ENCODE measurements at regions not wholly inside any gene's neighbourhood (a gene's known extent, or its start where the extent isn't known, plus 50 kb on each side); places are given as distances from the start of the nearest gene placed in this dataset.
"Not testable (repeated sequence)": the region's sequence is repeated elsewhere in the genome, so short reads cannot be mapped to it uniquely, and the experiment has no call there.

DNA sequence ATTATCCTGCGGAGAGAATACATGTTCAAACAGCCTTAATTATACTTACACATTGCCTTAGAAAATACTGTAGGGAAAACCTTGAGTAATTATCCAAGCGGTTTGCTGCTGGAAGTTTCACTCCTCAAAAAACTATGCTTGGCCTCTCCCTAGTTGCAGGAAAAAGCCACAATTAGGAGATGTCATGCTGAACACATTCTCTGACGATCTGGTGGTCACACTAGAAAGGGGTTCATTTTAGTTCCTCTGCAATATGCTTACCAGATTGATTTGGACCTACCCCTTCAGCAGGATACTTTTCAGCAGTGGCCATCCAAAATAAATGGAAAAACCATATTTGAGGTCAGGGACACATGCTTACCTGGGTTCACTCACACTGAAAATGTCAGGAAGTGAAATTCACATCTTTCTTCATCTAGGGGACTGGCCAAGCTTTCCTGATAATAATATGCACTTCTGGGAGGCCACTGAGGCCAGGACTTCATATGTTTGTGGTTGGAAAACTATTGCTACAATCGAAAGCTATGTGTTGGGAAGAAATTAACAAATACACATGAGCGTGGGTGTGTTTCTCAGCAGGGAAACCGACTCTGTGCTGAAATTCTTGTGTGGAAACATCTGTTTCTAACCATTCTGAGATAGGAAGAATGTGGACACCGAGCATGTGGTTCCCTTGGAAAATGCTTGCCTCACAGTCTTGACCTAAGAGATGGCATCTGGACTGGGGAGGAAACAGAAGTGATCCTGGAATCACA lies 68.8 kb downstream of the ATXN3L start:
- H3K27me3 Mint-ChIP-seq = no peaks in the 10 kb centered on the region
- no peaks in the 10 kb centered on the region for H3K9me3 Mint-ChIP-seq
- no peak overlapping the region for H3K4me3 Mint-ChIP-seq
- H3K27ac Mint-ChIP-seq = no peak overlapping the region
- peaks cover 14% of the 10 kb centered on the region for H3K4me1 Mint-ChIP-seq
- H3K36me3 Mint-ChIP-seq = peaks cover 2% of the 10 kb centered on the region

DNA sequence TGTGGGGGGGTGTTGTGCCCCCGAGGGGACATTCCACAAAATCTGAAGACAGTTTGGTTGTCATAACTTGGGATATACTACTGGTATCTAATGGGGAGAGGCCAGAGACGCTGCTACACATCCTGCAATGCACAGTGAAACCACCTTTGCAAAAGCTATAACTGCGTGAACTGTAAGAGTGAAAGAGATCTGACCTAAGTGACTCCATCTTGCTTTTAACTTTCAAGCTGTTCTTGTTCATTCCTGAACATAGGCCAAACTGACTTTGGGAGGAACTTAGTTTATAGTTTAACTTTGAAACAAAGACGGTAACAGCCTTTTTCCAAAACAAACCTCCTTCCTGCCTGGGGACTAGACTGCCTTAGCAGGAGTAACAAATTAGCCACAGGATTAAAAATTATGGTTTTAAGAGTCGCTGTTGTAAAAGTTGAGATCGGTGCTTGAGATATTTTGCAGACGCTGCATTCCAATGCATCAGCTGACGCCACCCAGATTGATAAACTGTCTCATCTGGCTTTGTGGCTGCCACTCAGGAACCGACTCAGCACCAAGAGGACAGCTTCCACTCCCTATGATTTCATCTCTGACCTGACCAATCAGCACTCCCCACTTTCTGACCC lies 70.9 kb downstream of the ATXN3L start:
- Mint-ChIP-seq H3K27ac (no peak overlapping the region), H3K36me3 (no peaks in the 10 kb centered on the region), H3K4me3 (no peak overlapping the region), H3K27me3 (no peaks in the 10 kb centered on the region), H3K9me3 (no peaks in the 10 kb centered on the region), H3K4me1 (peaks cover 2% of the 10 kb centered on the region)

DNA sequence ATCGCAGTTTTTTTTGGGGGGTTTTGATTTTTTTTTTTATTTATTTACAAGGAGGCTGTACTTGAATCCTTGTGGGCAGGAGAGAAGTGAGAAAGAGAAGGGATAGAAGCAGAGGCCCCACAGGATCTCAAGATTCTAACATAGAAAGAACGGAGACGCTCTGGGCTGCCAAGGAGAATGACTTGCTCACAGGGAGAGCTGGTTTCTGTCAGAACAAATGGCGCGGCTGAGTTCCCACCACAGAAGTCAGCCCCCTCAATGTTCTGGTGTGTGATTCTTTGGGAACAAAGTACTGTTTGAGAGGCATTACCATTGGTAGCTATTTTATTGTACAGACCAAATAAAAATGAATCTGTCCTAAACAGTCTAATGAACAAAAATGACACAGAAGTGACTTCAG lies 80.6 kb downstream of the ATXN3L start:
- Mint-ChIP-seq H3K36me3 (no peaks in the 10 kb centered on the region), H3K27ac (no peak overlapping the region)

DNA sequence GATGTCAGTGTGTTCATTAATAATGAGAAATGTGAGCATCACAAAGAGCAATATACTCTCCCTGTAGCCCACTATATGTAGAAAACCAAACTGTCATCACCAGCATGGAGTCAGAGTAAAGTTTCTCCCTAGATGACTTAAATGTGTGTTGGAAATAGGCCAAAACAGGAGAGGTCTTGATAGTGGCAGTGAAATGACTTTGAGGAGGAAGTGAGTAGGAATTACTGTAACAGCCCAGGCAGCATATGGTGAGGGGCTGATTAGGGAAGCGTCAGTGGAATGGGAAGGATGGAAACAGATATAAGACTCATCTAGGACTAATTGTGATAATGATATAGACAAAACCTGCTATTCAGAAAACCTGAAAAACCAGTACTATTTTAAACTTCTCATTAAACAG lies 83.9 kb downstream of the ATXN3L start:
- no peak overlapping the region for H3K27ac Mint-ChIP-seq
- H3K4me1 Mint-ChIP-seq = no peaks in the 10 kb centered on the region
- no peaks in the 10 kb centered on the region for H3K27me3 Mint-ChIP-seq
- no peaks in the 10 kb centered on the region for H3K9me3 Mint-ChIP-seq
- H3K4me3 Mint-ChIP-seq = no peak overlapping the region
- no peaks in the 10 kb centered on the region for H3K36me3 Mint-ChIP-seq

More for the DNA sequence above, 80.6 kb downstream of the ATXN3L start:
- H3K9me3 Mint-ChIP-seq = no peaks in the 10 kb centered on the region
- H3K4me3 Mint-ChIP-seq = no peak overlapping the region
- no peaks in the 10 kb centered on the region for H3K27me3 Mint-ChIP-seq
- no peaks in the 10 kb centered on the region for H3K4me1 Mint-ChIP-seq

DNA sequence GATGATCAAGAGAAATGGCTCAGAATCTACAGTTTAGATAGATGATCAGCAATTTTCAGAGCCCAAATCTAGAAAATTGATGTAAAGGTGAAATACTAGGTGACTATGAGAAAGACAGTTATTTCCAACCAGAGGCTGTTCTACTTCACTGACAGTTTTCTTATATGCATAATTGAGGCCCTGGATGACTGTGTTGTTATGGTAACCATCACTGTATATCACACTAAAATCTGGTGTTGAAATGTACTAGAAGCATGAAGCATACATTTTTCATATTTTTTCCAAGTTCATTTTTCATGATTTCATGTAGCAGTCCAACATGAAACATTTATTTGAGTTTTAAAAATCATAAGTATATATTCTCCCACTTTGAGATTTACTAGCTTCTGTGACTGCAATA lies 87.4 kb downstream of the ATXN3L start:
- H3K4me3 Mint-ChIP-seq = no peak overlapping the region
- H3K4me1 Mint-ChIP-seq = no peaks in the 10 kb centered on the region
- no peaks in the 10 kb centered on the region for H3K9me3 Mint-ChIP-seq
- H3K27me3 Mint-ChIP-seq = no peaks in the 10 kb centered on the region
- no peaks in the 10 kb centered on the region for H3K36me3 Mint-ChIP-seq
- no peak overlapping the region for H3K27ac Mint-ChIP-seq

DNA sequence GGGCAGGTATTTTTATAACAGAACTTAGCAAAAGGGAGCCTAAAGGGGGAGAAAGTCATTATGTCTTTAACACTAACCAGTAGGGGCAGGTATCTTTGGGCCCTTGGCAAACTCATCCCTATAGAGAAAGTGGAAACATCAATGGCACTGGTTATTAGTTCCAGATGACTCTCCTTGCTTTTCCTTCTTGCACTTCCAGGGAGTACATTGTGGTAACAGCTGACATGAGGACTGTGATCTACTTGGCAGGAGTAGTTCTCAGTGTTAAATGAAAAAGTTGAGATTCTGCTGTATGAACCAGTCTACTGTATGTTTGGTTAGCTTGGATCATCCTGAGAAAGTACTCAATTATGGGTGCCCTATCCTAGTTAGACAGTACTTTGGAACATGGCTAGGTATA lies 93.6 kb downstream of the ATXN3L start:
- Mint-ChIP-seq H3K27me3 (no peaks in the 10 kb centered on the region), H3K4me3 (no peak overlapping the region), H3K36me3 (no peaks in the 10 kb centered on the region), H3K9me3 (no peaks in the 10 kb centered on the region), H3K4me1 (peaks cover 4% of the 10 kb centered on the region), H3K27ac (no peak overlapping the region)

DNA sequence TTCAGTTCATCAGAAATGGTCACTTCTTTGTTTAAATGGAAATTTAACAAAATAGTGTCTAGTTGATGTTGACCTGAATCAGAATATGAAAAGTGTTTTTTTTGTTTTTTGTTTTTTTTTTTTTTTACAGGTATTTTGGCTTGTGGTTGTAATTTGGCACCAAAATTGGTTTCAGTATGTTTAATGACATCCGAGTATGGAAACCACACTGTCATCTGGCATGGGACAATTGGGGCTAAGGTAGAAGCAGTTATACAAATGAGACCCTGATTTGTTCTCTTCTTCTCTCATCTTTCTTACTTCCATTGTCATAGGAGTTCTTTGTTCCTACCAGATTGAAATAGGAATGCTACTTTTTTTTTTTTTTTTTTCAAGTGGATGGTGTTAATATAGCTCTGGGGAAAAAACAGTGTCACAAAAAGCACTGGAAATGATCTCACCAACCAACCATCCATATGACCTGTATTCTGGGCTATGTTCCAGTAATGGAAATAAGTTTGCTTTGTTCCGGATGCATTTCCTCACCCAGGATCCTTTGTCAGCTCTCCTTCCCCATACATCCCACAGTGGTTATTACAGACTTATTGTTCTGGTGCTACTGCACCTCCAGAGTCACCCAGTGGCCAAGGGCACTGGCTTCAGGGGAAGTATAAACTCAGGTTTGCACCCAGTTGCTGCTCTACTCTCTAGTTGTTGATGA lies 95.8 kb downstream of the ATXN3L start:
- Mint-ChIP-seq H3K27me3 (no peaks in the 10 kb centered on the region), H3K4me1 (peaks cover 10% of the 10 kb centered on the region), H3K27ac (no peak overlapping the region), H3K4me3 (no peak overlapping the region), H3K9me3 (no peaks in the 10 kb centered on the region), H3K36me3 (no peaks in the 10 kb centered on the region)

DNA sequence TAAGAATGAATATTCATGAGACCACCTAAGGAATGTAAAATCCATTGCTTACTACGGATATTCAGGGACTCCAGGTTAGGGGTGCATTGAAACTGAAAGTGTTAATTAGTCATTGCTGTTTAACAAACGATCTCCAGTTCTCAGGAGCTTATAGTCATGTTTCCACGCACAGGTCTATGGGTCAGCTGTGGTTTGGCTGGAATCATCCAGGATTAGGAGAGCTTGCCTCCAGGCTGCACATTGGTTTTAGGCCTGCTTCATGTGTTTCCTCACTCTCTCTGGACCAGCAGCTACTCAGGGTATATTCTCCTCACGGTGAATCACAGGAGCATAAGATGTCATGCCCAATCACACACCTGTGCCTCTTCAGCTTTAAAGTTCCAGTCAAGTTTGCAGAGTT lies 98.9 kb downstream of the ATXN3L start:
- Mint-ChIP-seq H3K9me3 (no peaks in the 10 kb centered on the region), H3K27ac (no peak overlapping the region), H3K36me3 (no peaks in the 10 kb centered on the region), H3K4me1 (peaks cover 10% of the 10 kb centered on the region), H3K4me3 (no peak overlapping the region), H3K27me3 (no peaks in the 10 kb centered on the region)

DNA sequence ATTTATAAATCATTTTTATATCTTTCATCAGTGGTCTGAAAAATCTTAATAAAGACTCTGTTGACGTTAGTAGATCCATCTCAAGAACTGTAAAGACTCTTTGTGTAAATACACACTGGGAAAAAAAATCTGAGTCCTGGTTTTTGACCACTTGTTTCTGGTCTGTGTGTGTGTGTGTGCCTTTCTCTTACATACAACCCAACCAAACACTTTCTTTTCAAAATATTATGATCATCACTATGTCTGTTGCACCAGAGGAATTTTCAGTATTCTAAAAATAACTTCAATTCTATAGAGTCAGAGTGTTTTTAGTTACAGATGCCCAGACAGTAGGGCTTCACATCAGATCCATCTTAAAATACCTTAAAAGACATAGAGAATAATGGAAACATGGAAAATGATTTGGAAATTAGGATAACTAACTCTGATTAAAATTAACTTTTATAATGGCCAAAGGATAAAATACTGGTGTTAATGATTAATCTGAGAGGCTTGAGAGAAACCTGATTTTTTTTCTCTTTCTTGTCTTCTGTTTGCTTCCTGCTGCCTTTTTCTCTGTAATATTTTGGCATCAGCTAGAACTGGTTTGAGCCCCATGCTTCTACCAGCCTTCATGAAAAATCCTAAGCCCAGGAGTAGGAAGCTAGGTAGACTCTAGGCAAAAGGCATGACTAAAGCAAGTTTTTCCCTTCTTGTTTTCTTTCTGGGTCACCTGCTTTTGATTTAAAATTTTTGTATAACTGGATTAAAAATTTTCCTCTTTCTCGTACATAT lies 99.7 kb downstream of the ATXN3L start:
- Mint-ChIP-seq H3K4me1 (peaks cover 10% of the 10 kb centered on the region), H3K4me3 (no peak overlapping the region), H3K36me3 (no peaks in the 10 kb centered on the region), H3K9me3 (no peaks in the 10 kb centered on the region), H3K27me3 (no peaks in the 10 kb centered on the region), H3K27ac (no peak overlapping the region)

DNA sequence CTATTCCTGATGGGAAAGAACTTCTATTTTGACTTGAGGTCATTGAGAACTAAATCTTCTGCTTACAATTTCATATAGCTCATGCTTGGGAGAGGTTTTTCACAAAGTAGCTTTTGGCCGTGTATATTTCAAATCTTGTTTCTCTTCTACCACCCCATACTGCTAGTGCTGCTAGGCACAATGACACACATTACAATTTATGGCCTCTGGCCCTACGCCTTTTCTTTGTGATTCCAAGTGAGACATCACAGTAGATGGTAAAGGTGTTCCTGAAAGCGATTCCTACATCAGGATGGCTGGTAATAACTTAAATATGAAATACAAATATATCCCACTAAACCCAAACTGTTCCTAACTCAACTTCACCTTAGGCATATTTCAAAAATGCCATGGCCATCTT lies 101.1 kb downstream of the ATXN3L start:
- Mint-ChIP-seq H3K4me3 (no peak overlapping the region), H3K27me3 (no peaks in the 10 kb centered on the region), H3K4me1 (peaks cover 10% of the 10 kb centered on the region)

DNA sequence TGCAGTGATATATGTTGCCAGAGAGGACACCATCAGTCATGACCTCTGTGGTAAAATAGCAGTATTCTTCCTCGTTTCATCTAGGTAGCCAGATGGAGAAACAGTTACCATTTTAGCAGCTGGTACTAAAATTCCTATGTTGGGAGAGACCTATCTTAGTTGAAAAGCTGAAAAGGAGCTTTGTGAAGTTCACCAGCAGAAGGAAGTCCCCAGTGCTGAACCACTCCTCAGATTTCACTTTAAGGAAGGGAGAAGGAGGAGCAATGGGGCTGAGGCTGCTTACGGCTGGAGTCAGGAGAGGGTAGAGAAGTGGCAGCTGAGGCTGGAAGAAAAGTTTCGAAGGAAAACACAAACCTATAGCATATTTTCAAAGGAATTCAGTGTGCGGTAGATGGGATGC lies 103.7 kb downstream of the ATXN3L start:
- H3K4me1 Mint-ChIP-seq = peaks cover 12% of the 10 kb centered on the region
- no peaks in the 10 kb centered on the region for H3K36me3 Mint-ChIP-seq
- H3K27me3 Mint-ChIP-seq = no peaks in the 10 kb centered on the region
- H3K9me3 Mint-ChIP-seq = no peaks in the 10 kb centered on the region
- no peak overlapping the region for H3K27ac Mint-ChIP-seq
- no peak overlapping the region for H3K4me3 Mint-ChIP-seq

More for the DNA sequence above, 101.1 kb downstream of the ATXN3L start:
- no peak overlapping the region for H3K27ac Mint-ChIP-seq
- H3K9me3 Mint-ChIP-seq = no peaks in the 10 kb centered on the region
- no peaks in the 10 kb centered on the region for H3K36me3 Mint-ChIP-seq

DNA sequence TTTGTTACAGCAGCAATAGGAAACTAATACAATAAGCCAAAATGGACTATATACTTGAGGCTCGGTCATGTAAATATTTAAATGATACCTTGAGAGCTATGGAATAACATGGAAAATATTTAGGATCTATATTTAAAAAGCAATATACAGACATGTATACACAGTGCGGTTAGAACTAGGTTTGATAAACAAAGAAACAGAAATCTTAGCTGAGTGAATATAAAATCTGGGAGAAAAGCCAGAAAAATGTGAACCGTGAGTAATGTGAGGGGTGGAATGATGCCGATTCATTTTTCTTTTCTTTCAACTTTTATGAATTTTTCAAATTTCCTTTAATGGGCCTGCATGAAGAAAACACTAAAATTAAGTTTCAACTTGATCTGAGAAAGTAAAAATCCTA lies 104.1 kb downstream of the ATXN3L start:
- Mint-ChIP-seq H3K4me1 (peaks cover 8% of the 10 kb centered on the region), H3K4me3 (no peak overlapping the region), H3K36me3 (no peaks in the 10 kb centered on the region), H3K27me3 (no peaks in the 10 kb centered on the region), H3K9me3 (no peaks in the 10 kb centered on the region), H3K27ac (no peak overlapping the region)

DNA sequence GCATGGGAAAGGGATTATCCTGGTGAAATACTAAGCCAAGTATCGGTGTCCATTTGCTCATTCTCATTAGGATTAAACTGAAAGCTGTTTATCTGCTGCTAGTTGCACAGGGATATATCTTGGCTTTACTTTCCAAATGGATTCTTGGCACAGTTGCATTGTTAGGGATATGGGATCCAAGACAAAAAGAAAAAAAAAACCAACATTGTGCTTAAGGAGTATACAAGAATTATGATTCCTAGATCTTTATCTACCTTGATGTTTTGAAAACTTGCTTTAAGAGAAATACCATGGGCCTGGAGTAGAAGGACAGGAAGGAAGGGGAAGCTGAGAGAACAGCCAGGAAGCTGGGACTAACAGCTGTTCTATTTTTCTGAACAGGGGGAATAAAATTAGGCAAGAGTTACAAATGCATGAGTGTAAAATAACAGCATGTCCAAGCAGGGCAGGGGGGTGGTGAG lies 107.6 kb downstream of the ATXN3L start:
- no peaks in the 10 kb centered on the region for H3K27me3 Mint-ChIP-seq
- H3K4me3 Mint-ChIP-seq = no peak overlapping the region
- H3K36me3 Mint-ChIP-seq = no peaks in the 10 kb centered on the region
- peaks cover 6% of the 10 kb centered on the region for H3K4me1 Mint-ChIP-seq
- H3K9me3 Mint-ChIP-seq = no peaks in the 10 kb centered on the region
- no peak overlapping the region for H3K27ac Mint-ChIP-seq

DNA sequence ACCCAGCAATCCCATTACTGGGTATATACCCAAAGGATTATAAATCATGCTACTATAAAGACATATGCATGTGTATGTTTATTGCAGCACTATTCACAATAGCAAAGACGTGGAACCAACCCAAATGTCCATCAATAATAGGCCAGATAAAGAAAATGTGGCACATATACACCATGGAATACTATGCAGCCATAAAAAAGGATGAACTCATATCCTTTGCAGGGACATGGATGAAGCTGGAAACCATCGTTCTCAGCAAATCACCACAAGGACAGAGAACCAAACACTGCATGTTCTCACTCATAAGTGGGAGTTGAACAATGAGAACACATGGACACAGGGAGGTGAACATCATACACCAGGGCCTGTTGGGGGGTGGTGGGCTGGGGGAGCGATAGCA lies 109.7 kb downstream of the ATXN3L start:
- H3K4me1 Mint-ChIP-seq, H3K36me3 Mint-ChIP-seq, H3K4me3 Mint-ChIP-seq, H3K27me3 Mint-ChIP-seq, H3K9me3 Mint-ChIP-seq, H3K27ac Mint-ChIP-seq: not testable (repeated sequence)

DNA sequence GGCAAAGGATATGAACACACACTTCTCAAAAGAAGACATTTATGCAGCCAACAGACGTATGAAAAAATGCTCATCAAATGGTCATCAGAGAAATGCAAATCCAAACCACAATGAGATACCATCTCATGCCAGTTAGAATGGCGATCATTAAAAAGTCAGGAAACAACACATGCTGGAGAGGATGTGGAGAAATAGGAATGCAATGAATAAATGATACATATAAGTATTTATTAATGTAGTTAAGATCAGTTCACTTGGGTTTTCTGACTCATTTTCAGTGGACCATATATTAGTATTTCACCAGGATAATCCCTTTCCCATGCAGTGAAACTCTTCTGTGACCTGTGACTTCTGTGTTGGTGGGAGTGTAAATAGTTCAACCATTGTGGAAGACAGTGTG lies 110.1 kb downstream of the ATXN3L start:
- H3K27me3 Mint-ChIP-seq, H3K4me1 Mint-ChIP-seq, H3K4me3 Mint-ChIP-seq, H3K27ac Mint-ChIP-seq, H3K9me3 Mint-ChIP-seq, H3K36me3 Mint-ChIP-seq: not testable (repeated sequence)
